SU-DHL-6 (cell line): ENCODE measurements at regions not wholly inside any gene's neighbourhood (a gene's known extent, or its start where the extent isn't known, plus 50 kb on each side); places are given as distances from the start of the nearest gene placed in this dataset.

Source experiments
- H2AFZ ChIP-seq: fragments of 200-600 bp; sonication (generic); 2 replicates; pipeline ENCODE4 v1.6.1; 2014; ENCODE audit warnings: low read depth, mild to moderate bottlenecking, moderate library complexity, mixed read lengths, antibody characterized with exemption, low read length; ENCODE audit not compliant: severe bottlenecking
- H3F3A ChIP-seq: fragments of 200-600 bp; shearing (Covaris generic); 2 replicates; pipeline ENCODE4 v1.6.0; 2016; ENCODE audit warnings: antibody characterized with exemption, mild to moderate bottlenecking; ENCODE audit not compliant: insufficient read depth
- H3K27ac ChIP-seq: fragments of 200-600 bp; sonication (generic); 2 replicates; pipeline ENCODE4 v1.5.1; 2016; ENCODE audit warnings: low read depth, mild to moderate bottlenecking, low read length, moderate library complexity, mixed read lengths
- H3K27me3 ChIP-seq: fragments of 200-600 bp; sonication (generic), shearing (Covaris generic); 2 replicates; pipeline ENCODE4 v1.6.0; 2014; ENCODE audit warnings: mild to moderate bottlenecking, low read length
- H3K36me3 ChIP-seq: fragments of 200-600 bp; sonication (generic); 2 replicates; pipeline ENCODE4 v1.6.1; 2014; ENCODE audit warnings: mild to moderate bottlenecking, low read length, mixed read lengths
- H3K4me2 ChIP-seq: fragments of 300-600, 200-600 bp; shearing (Covaris generic), sonication (generic); 2 replicates; pipeline ENCODE4 v1.6.0; 2014; ENCODE audit warnings: low read length, low read depth, mild to moderate bottlenecking; ENCODE audit not compliant: poor library complexity, severe bottlenecking
- H3K4me3 ChIP-seq: fragments of 200-600 bp; sonication (generic); 2 replicates; pipeline ENCODE4 v1.5.1; 2014; ENCODE audit warnings: antibody characterized with exemption, low read length, mild to moderate bottlenecking, mixed read lengths; ENCODE audit not compliant: insufficient read depth, poor library complexity, severe bottlenecking
- H3K79me2 ChIP-seq: fragments of 200-600 bp; sonication (generic); 2 replicates; pipeline ENCODE4 v1.6.1; 2014; ENCODE audit warnings: mild to moderate bottlenecking, low read length, moderate library complexity; ENCODE audit not compliant: insufficient read depth
- H3K9ac ChIP-seq: fragments of 200-600 bp; sonication (generic); 2 replicates; pipeline ENCODE4 v1.7.0; 2014; ENCODE audit warnings: mild to moderate bottlenecking, low read length
- H3K9me2 ChIP-seq: fragments of 200-600 bp; sonication (generic); replicated peaks from 2 replicates; pipeline ENCODE4 v1.6.1; 2014; ENCODE audit warnings: low read length; ENCODE audit not compliant: insufficient read depth
- H3K9me3 ChIP-seq: fragments of 200-600 bp; sonication (generic); 2 replicates; pipeline ENCODE4 v1.6.1; 2014; ENCODE audit warnings: low read length, mixed read lengths; ENCODE audit not compliant: insufficient read depth
- H4K20me1 ChIP-seq: fragments of 200-600 bp; sonication (generic); 2 replicates; pipeline ENCODE4 v1.6.1; 2014; ENCODE audit warnings: low read depth, mild to moderate bottlenecking, antibody characterized with exemption, low read length, moderate library complexity, mixed read lengths
- EZH2phosphoT487 ChIP-seq: fragments of 200-600 bp; sonication (generic), shearing (Covaris generic); conservative IDR thresholded peaks from 2 replicates; pipeline ENCODE4 v1.6.1; 2018; ENCODE audit warnings: mild to moderate bottlenecking, antibody characterized with exemption, low read length, moderate library complexity, mixed read lengths
- TF ChIP-seq, protein P1 (sequence below): fragments of 200-600 bp; sonication (generic); IDR thresholded peaks from one replicate; pipeline ENCODE4 v1.5.1; 2017; ENCODE audit warnings: antibody characterized with exemption, mild to moderate bottlenecking, low read length, moderate library complexity; ENCODE audit not compliant: insufficient read depth, poor library complexity, severe bottlenecking

DNA sequence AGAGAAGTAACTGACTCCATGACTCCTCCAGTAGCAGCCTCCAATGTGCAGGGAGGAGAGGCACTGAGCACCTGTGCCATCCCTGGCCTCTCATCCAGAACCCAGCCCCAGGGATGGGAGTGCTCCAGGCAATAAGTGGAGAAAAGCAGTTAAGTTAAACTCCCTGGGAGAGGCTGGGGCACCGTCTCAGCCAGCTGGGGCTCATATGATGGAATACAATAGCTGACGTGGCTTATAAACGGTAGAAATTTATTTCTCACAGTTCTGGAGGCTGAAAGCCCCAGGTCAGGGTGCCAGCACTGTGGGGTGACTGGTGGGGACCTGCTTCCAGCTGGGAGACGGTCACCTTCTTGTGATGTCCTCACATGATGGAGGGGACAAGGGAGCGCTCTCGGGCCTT, 94.7 kb downstream of the RAMP3 start:
- Histone ChIP-seq H3K9me3 (no peaks in the 10 kb centered on the region), H3F3A (no peaks in the 10 kb centered on the region), H3K27me3 (no peaks in the 10 kb centered on the region), H3K27ac (no peak overlapping the region), H3K9me2 (no peaks in the 10 kb centered on the region), H3K79me2 (no peaks in the 10 kb centered on the region), H3K9ac (no peak overlapping the region), H3K4me2 (no peak overlapping the region), H3K36me3 (no peaks in the 10 kb centered on the region), H2AFZ (no peak overlapping the region), H4K20me1 (no peaks in the 10 kb centered on the region; the same call in 1 of the 2 replicates), H3K4me3 (no peak overlapping the region)
- TF ChIP-seq, protein P1, sequence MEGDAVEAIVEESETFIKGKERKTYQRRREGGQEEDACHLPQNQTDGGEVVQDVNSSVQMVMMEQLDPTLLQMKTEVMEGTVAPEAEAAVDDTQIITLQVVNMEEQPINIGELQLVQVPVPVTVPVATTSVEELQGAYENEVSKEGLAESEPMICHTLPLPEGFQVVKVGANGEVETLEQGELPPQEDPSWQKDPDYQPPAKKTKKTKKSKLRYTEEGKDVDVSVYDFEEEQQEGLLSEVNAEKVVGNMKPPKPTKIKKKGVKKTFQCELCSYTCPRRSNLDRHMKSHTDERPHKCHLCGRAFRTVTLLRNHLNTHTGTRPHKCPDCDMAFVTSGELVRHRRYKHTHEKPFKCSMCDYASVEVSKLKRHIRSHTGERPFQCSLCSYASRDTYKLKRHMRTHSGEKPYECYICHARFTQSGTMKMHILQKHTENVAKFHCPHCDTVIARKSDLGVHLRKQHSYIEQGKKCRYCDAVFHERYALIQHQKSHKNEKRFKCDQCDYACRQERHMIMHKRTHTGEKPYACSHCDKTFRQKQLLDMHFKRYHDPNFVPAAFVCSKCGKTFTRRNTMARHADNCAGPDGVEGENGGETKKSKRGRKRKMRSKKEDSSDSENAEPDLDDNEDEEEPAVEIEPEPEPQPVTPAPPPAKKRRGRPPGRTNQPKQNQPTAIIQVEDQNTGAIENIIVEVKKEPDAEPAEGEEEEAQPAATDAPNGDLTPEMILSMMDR: no peak
- no peak for TF ChIP-seq EZH2phosphoT487

DNA sequence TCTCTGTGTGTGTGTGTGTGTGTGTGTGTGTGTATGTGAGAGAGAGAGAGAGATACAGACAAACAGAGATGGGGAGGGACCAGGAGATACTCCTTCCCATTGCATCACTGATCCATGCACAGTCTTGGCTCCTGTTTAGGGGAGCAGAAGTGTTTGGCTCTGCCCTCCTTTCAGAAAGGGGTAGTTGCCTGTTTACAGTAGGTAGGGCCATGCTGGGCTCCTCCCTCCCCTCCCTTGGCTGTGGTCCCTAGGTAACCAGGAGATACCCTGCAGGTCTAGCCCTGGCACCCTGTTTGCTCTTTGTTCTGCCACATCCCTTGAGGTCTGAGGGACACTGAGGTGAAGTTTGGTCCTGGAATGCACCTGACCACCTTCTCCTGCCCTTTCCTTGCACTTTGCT, 95.3 kb downstream of the RAMP3 start:
- H3F3A ChIP-seq: no peaks in the 10 kb centered on the region
- no peaks in the 10 kb centered on the region for H3K79me2 ChIP-seq
- no peak overlapping the region for H3K9ac ChIP-seq
- H3K9me2 ChIP-seq: no peaks in the 10 kb centered on the region
- TF ChIP-seq, protein P1: no peak
- no peak for TF ChIP-seq EZH2phosphoT487
- H3K27me3 ChIP-seq: no peaks in the 10 kb centered on the region
- H3K27ac ChIP-seq: no peak overlapping the region
- no peaks in the 10 kb centered on the region; the same call in 1 of the 2 replicates for H4K20me1 ChIP-seq
- no peak overlapping the region for H3K4me3 ChIP-seq
- no peaks in the 10 kb centered on the region for H3K9me3 ChIP-seq
- no peaks in the 10 kb centered on the region for H3K36me3 ChIP-seq
- no peak overlapping the region for H3K4me2 ChIP-seq
- no peak overlapping the region for H2AFZ ChIP-seq

DNA sequence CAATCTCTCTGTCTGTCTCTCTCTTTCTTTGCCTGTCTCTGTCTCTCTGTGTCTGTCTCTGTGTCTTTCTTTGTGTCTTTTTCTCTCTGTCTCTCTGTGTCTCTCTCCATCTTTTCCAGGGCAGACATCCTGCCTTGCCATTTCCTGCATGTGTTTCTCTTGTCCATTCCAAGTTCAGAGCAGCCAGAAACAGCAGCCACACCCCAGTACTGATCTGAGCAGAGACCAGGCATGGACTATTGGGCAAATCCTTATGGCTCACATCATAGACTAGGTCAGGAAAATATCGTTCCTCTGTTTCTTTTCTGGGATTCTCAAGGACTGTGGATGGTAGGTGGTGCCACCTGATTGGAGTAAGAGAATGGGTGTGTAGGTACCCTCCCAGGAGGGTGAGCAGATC, 95.8 kb downstream of the RAMP3 start:
- Histone ChIP-seq H3K9me2 (no peaks in the 10 kb centered on the region), H3K9ac (no peak overlapping the region), H3K79me2 (no peaks in the 10 kb centered on the region), H3K27me3 (no peaks in the 10 kb centered on the region), H3K4me2 (no peak overlapping the region), H3K27ac (no peak overlapping the region), H3K9me3 (no peaks in the 10 kb centered on the region), H3K4me3 (no peak overlapping the region), H4K20me1 (no peaks in the 10 kb centered on the region; the same call in 1 of the 2 replicates), H3K36me3 (no peaks in the 10 kb centered on the region), H2AFZ (no peak overlapping the region), H3F3A (no peaks in the 10 kb centered on the region)
- TF ChIP-seq, protein P1: no peak
- no peak for TF ChIP-seq EZH2phosphoT487
